DOHH2 (cell line): ENCODE measurements at regions not wholly inside any gene's neighbourhood (a gene's known extent, or its start where the extent isn't known, plus 50 kb on each side); places are given as distances from the start of the nearest gene placed in this dataset.

Source experiments
- H3F3A ChIP-seq: fragments of 200-600 bp; sonication (generic), shearing (Covaris generic); 2 replicates; pipeline ENCODE4 v1.6.0; 2016; ENCODE audit warnings: antibody characterized with exemption, mild to moderate bottlenecking; ENCODE audit not compliant: control insufficient read depth, insufficient read depth
- H3K27ac ChIP-seq: fragments of 200-600 bp; sonication (generic); 2 replicates; pipeline ENCODE4 v1.5.1; 2014; ENCODE audit warnings: low read depth, mild to moderate bottlenecking, low read length, moderate library complexity
- H3K27me3 ChIP-seq: fragments of 200-600 bp; sonication (generic); 2 replicates; pipeline ENCODE4 v1.6.1; 2014; ENCODE audit warnings: mild to moderate bottlenecking, low read length, mixed read lengths; ENCODE audit not compliant: control insufficient read depth
- H3K36me3 ChIP-seq: fragments of 200-600 bp; sonication (generic); 2 replicates; pipeline ENCODE4 v1.6.1; 2014; ENCODE audit warnings: mild to moderate bottlenecking, low read length, moderate library complexity, mixed read lengths; ENCODE audit not compliant: control insufficient read depth
- H3K4me1 ChIP-seq: fragments of 200-600 bp; sonication (generic); 2 replicates; pipeline ENCODE4 v1.6.1; 2014; ENCODE audit warnings: mild to moderate bottlenecking, low read length, mixed read lengths; ENCODE audit not compliant: control insufficient read depth
- H3K4me2 ChIP-seq: fragments of 200-600 bp; sonication (generic); 2 replicates; pipeline ENCODE4 v1.6.0; 2014; ENCODE audit warnings: mild to moderate bottlenecking, low read length, moderate library complexity
- H3K4me3 ChIP-seq: fragments of 200-600 bp; sonication (generic); 2 replicates; pipeline ENCODE4 v1.5.1; 2014; ENCODE audit warnings: mild to moderate bottlenecking, low read length, mixed read lengths
- H3K79me2 ChIP-seq: fragments of 200-600 bp; sonication (generic); 2 replicates; pipeline ENCODE4 v1.6.1; 2014; ENCODE audit warnings: mild to moderate bottlenecking, low read length, mixed read lengths; ENCODE audit not compliant: control insufficient read depth
- H3K9me2 ChIP-seq: fragments of 200-600 bp; sonication (generic); replicated peaks from 2 replicates; pipeline ENCODE4 v1.6.1; 2014; ENCODE audit warnings: mild to moderate bottlenecking, low read length, mixed read lengths; ENCODE audit not compliant: control insufficient read depth
- H3K9me3 ChIP-seq: fragments of 200-600 bp; sonication (generic); 2 replicates; pipeline ENCODE4 v1.6.1; 2014; ENCODE audit warnings: antibody characterized with exemption, low read length, mixed read lengths; ENCODE audit not compliant: control insufficient read depth, insufficient read depth
- H4K20me1 ChIP-seq: fragments of 200-600 bp; sonication (generic); 2 replicates; pipeline ENCODE4 v1.6.0; 2014; ENCODE audit warnings: low read depth, mild to moderate bottlenecking, antibody characterized with exemption, low read length, moderate library complexity; ENCODE audit not compliant: control insufficient read depth, insufficient read depth
- CTCF ChIP-seq: fragments of 200-600 bp; sonication (generic); IDR thresholded peaks from one replicate; pipeline ENCODE4 v1.5.1; 2014; ENCODE audit warnings: antibody characterized with exemption, mild to moderate bottlenecking, low read depth, low read length; ENCODE audit not compliant: poor library complexity, severe bottlenecking
- EZH2phosphoT487 ChIP-seq: fragments of 200-600 bp; sonication (generic); IDR thresholded peaks from 2 replicates; pipeline ENCODE4 v1.6.1; 2017; ENCODE audit warnings: borderline replicate concordance, mild to moderate bottlenecking, antibody characterized with exemption, low read length, moderate library complexity, mixed read lengths

GRCh38 chr3:116864590-116864927 lies 155.0 kb downstream of the TUSC7 start:
- Histone ChIP-seq H3K27ac (no peak overlapping the region), H3K9me3 (no peaks in the 10 kb centered on the region), H3F3A (no peaks in the 10 kb centered on the region), H3K4me1 (peaks cover 4% of the 10 kb centered on the region; the same call in 1 of the 2 replicates), H3K9me2 (no peaks in the 10 kb centered on the region), H3K4me3 (no peak overlapping the region), H3K36me3 (no peaks in the 10 kb centered on the region), H3K27me3 (no peaks in the 10 kb centered on the region), H3K4me2 (no peak overlapping the region), H3K79me2 (no peaks in the 10 kb centered on the region), H4K20me1 (no peaks in the 10 kb centered on the region)
- peak; percentile 7 for TF ChIP-seq CTCF
- TF ChIP-seq EZH2phosphoT487: no peak

GRCh38 chr3:116870379-116870778 lies 160.8 kb downstream of the TUSC7 start:
- Histone ChIP-seq H3F3A (no peaks in the 10 kb centered on the region), H3K27me3 (no peaks in the 10 kb centered on the region), H3K79me2 (no peaks in the 10 kb centered on the region), H4K20me1 (no peaks in the 10 kb centered on the region), H3K4me2 (no peak overlapping the region), H3K4me3 (no peak overlapping the region), H3K9me3 (no peaks in the 10 kb centered on the region), H3K27ac (no peak overlapping the region), H3K9me2 (no peaks in the 10 kb centered on the region), H3K4me1 (no peaks in the 10 kb centered on the region), H3K36me3 (no peaks in the 10 kb centered on the region)
- no peak for TF ChIP-seq CTCF
- no peak for TF ChIP-seq EZH2phosphoT487

- Histone ChIP-seq H3K4me3 (no peak overlapping the region), H3K36me3 (no peaks in the 10 kb centered on the region), H3K9me3 (no peaks in the 10 kb centered on the region), H3F3A (no peaks in the 10 kb centered on the region), H3K4me2 (no peak overlapping the region), H4K20me1 (no peaks in the 10 kb centered on the region), H3K79me2 (no peaks in the 10 kb centered on the region), H3K27ac (no peak overlapping the region), H3K27me3 (no peaks in the 10 kb centered on the region), H3K9me2 (no peaks in the 10 kb centered on the region), H3K4me1 (no peaks in the 10 kb centered on the region)
- TF ChIP-seq EZH2phosphoT487: no peak
- TF ChIP-seq CTCF: no peak
These were observed 162.3 kb downstream of the TUSC7 start for GRCh38 chr3:116871905-116872304.

GRCh38 chr3:116872688-116873087 lies 163.1 kb downstream of the TUSC7 start:
- H3K4me3 ChIP-seq: no peak overlapping the region
- no peak overlapping the region for H3K4me2 ChIP-seq
- H3K36me3 ChIP-seq: no peaks in the 10 kb centered on the region
- no peaks in the 10 kb centered on the region for H3K27me3 ChIP-seq
- H3K79me2 ChIP-seq: no peaks in the 10 kb centered on the region
- H4K20me1 ChIP-seq: no peaks in the 10 kb centered on the region
- H3F3A ChIP-seq: no peaks in the 10 kb centered on the region
- no peak for TF ChIP-seq CTCF
- no peak for TF ChIP-seq EZH2phosphoT487
- H3K9me3 ChIP-seq: no peaks in the 10 kb centered on the region
- no peaks in the 10 kb centered on the region for H3K9me2 ChIP-seq
- H3K27ac ChIP-seq: no peak overlapping the region
- H3K4me1 ChIP-seq: no peaks in the 10 kb centered on the region
